ENCODE measurements at regions not wholly inside any gene's neighbourhood (a gene's known extent, or its start where the extent isn't known, plus 50 kb on each side); places are given as distances from the start of the nearest gene placed in this dataset.

DNA sequence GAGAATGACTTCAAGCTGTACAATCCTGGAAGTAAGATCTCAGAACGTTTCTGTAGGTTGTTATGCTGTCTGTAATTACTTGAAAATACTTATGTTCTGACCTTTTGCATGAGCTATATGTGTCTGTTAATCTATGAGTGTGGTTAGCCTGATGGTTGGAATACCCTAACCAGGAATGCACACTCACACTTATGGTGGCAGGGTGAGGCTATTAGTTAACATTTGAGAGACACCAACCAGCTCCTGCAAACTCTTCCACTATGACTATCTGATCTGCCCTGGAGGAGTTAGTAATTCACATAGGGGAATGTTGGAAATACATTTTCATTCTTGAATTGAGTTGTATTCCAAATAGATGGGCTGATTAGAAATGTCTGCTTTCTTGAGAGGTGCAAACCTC is 450.3 kb downstream of the INHBA start:
- no peak for TF ChIP-seq POLR2A (IDR thresholded peaks at IDR 0.05; ENCODE audit: low read depth, low read length)
- no peak for TF ChIP-seq POLR2AphosphoS5 (IDR thresholded peaks at IDR 0.05; ENCODE audit: low read depth, low read length)
- TF ChIP-seq TAF1 (IDR thresholded peaks at IDR 0.05; ENCODE audit: borderline replicate concordance, low read depth, low read length): no peak
